PC-3 (cell line): ENCODE measurements at regions not wholly inside any gene's neighbourhood (a gene's known extent, or its start where the extent isn't known, plus 50 kb on each side); places are given as distances from the start of the nearest gene placed in this dataset.

Experiments used
- ATAC-seq: fragments of 200-7000 bp; cut with Tn5 transposase; 2 replicates; pipeline ENCODE4 v1.9.1; 2020; ENCODE audit warnings: mild to moderate bottlenecking, moderate library complexity
- BruUV-seq: library from RNA; stranded (reverse); fragments of 400-500 nt; replicated peaks from 2 replicates; lab custom pipeline; 2021; lab: Mats Ljungman, UMichigan
- CTCF ChIA-PET: fragments of 300-600 bp; sonication (Branson Sonifier 250); formaldehyde crosslinking; loops from one replicate; lab custom pipeline; 2022; ENCODE audit warnings: antibody characterized with exemption; lab: Charles Lee
- POLR2A ChIA-PET: fragments of 300-600 bp; sonication (Branson Sonifier 250); formaldehyde crosslinking; loops from one replicate; lab custom pipeline; 2022; ENCODE audit warnings: antibody characterized with exemption; ENCODE audit not compliant: unreplicated experiment; lab: Charles Lee
- DNase-seq: peaks from one replicate; pipeline ENCODE4 v3.0.0-alpha.2; 2015
- H2AFZ ChIP-seq: fragments of 300-600 bp; sonication (generic); 2 replicates; pipeline ENCODE4 v1.6.0; 2016; ENCODE audit warnings: antibody characterized with exemption, low read length
- H3F3A ChIP-seq: fragments of 300-600 bp; sonication (generic); one replicate; pipeline ENCODE4 v1.6.0; 2017; ENCODE audit warnings: antibody characterized with exemption, low read length, control low read depth, mild to moderate bottlenecking; ENCODE audit not compliant: unreplicated experiment
- H3K27ac ChIP-seq: fragments of 300-600 bp; sonication (generic); 2 replicates; pipeline ENCODE4 v1.5.1; 2016; ENCODE audit warnings: mild to moderate bottlenecking, low read length
- H3K27me3 ChIP-seq: fragments of 300-600 bp; sonication (generic); 2 replicates; pipeline ENCODE4 v1.6.1; 2016; ENCODE audit warnings: low read length, mixed read lengths
- H3K36me3 ChIP-seq: fragments of 300-600 bp; sonication (generic); 2 replicates; pipeline ENCODE4 v1.6.1; 2016; ENCODE audit warnings: low read depth, mixed run types, low read length, mixed read lengths
- H3K4me1 ChIP-seq: fragments of 300-600 bp; sonication (generic); 2 replicates; pipeline ENCODE4 v1.5.1; 2016; ENCODE audit warnings: low read length; ENCODE audit not compliant: insufficient read depth
- H3K4me2 ChIP-seq: fragments of 300-600 bp; sonication (generic); 2 replicates; pipeline ENCODE4 v1.6.0; 2016; ENCODE audit warnings: low read length
- H3K4me3 ChIP-seq: fragments of 300-600 bp; sonication (generic); 2 replicates; pipeline ENCODE4 v1.5.1; 2016; ENCODE audit warnings: mild to moderate bottlenecking, low read length, mixed read lengths
- H3K79me2 ChIP-seq: fragments of 300-600 bp; sonication (generic); 2 replicates; pipeline ENCODE4 v1.6.1; 2017; ENCODE audit warnings: low read length, mixed read lengths
- H3K9ac ChIP-seq: fragments of 300-600 bp; sonication (generic); 2 replicates; pipeline ENCODE4 v1.6.0; 2016; ENCODE audit warnings: mild to moderate bottlenecking, low read length
- H3K9me2 ChIP-seq: fragments of 300-600 bp; sonication (generic); replicated peaks from 2 replicates; pipeline ENCODE4 v1.6.1; 2016; ENCODE audit warnings: mixed run types, low read length, mixed read lengths
- H3K9me3 ChIP-seq: fragments of 300-600 bp; sonication (generic); 2 replicates; pipeline ENCODE4 v1.6.1; 2016; ENCODE audit warnings: low read length, mixed read lengths
- H4K20me1 ChIP-seq: fragments of 300-600 bp; sonication (generic); 2 replicates; pipeline ENCODE4 v1.6.1; 2016; ENCODE audit warnings: low read length, mixed read lengths
- EZH2 ChIP-seq: fragments of 300-600 bp; sonication (generic); IDR thresholded peaks from one replicate; pipeline ENCODE4 v1.6.1; 2017; ENCODE audit warnings: antibody characterized with exemption, mild to moderate bottlenecking, low read length; ENCODE audit not compliant: unreplicated experiment
- EZH2phosphoT487 ChIP-seq: fragments of 300-600 bp; sonication (generic); IDR thresholded peaks from 2 replicates; pipeline ENCODE4 v1.6.1; 2018; ENCODE audit warnings: mild to moderate bottlenecking, antibody characterized with exemption, low read length, borderline replicate concordance
- intact Hi-C: fragments of 100-400 bp; cut with micrococcal nuclease; formaldehyde crosslinking; loops from 2 replicates; pipeline ENCODE4 v1.9.0; 2023
- TF ChIP-seq, protein P1 (sequence below): fragments of 300-600 bp; sonication (generic); conservative IDR thresholded peaks from 2 replicates; pipeline ENCODE4 v1.5.1; 2017; ENCODE audit warnings: antibody characterized with exemption, low read depth, mild to moderate bottlenecking, low read length

DNA sequence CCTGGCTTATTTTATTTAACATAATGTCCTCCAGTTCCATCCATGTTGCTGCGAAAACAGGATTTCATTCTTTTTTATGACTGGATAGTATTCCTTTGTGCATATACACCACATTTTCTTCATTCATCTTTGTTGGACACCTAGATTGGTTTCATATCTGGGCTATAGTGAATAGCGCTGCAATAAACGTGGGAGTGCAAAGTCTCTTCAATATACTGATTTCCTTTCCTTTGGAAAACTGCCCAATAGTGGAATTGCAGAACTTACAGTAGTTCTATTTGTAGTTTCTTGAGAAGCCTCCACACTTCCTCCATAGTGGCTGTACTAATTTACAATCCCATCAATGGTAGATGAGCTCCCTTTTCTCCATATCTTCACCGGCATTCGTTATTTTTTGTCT, 72.5 kb upstream of the KLHL25 start:
- CTCF ChIA-PET: no interaction called here
- Histone ChIP-seq H3K27me3 (peaks cover 32% of the 10 kb centered on the region), H3K9me3 (no peaks in the 10 kb centered on the region), H3K9ac (no peak overlapping the region), H3K4me1 (no peaks in the 10 kb centered on the region), H3F3A (no peaks in the 10 kb centered on the region), H3K36me3 (no peaks in the 10 kb centered on the region), H4K20me1 (no peaks in the 10 kb centered on the region), H2AFZ (no peak overlapping the region), H3K4me3 (no peak overlapping the region), H3K27ac (no peak overlapping the region), H3K9me2 (no peaks in the 10 kb centered on the region), H3K79me2 (no peaks in the 10 kb centered on the region), H3K4me2 (no peak overlapping the region)
- no peak for TF ChIP-seq EZH2
- TF ChIP-seq, protein P1, sequence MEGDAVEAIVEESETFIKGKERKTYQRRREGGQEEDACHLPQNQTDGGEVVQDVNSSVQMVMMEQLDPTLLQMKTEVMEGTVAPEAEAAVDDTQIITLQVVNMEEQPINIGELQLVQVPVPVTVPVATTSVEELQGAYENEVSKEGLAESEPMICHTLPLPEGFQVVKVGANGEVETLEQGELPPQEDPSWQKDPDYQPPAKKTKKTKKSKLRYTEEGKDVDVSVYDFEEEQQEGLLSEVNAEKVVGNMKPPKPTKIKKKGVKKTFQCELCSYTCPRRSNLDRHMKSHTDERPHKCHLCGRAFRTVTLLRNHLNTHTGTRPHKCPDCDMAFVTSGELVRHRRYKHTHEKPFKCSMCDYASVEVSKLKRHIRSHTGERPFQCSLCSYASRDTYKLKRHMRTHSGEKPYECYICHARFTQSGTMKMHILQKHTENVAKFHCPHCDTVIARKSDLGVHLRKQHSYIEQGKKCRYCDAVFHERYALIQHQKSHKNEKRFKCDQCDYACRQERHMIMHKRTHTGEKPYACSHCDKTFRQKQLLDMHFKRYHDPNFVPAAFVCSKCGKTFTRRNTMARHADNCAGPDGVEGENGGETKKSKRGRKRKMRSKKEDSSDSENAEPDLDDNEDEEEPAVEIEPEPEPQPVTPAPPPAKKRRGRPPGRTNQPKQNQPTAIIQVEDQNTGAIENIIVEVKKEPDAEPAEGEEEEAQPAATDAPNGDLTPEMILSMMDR: no peak
- TF ChIP-seq EZH2phosphoT487: no peak
- intact Hi-C loops: no loop called here
- DNase-seq (no peak), ATAC-seq (no peak)
- POLR2A ChIA-PET: no interaction called here
- BruUV-seq: no TSS peak

DNA sequence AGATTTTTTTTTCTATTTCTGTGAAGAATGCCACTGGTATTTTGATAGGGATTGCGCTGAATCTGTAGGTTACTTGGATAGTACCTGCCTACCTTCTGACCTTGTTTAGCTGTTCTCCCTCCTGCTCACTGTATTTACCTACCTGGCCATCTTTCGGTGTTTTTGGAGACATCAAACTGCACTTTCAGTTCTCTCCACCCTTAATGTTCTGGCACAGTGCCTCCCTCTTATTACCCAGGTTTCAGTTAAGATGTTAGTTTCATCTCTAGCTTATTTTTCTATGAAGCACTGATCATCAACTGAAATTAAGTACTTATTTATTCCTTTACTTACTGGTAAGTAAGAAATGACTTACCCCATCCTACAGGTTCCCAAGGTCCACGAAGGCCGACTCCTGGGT, 74.4 kb upstream of the KLHL25 start:
- CTCF ChIA-PET: no interaction called here
- H3K4me3 ChIP-seq: no peak overlapping the region
- H3K36me3 ChIP-seq: no peaks in the 10 kb centered on the region
- H3K4me2 ChIP-seq: no peak overlapping the region
- no peak for DNase-seq
- no peaks in the 10 kb centered on the region for H3F3A ChIP-seq
- no peaks in the 10 kb centered on the region for H3K9me3 ChIP-seq
- H3K9me2 ChIP-seq: no peaks in the 10 kb centered on the region
- H4K20me1 ChIP-seq: no peaks in the 10 kb centered on the region
- no peaks in the 10 kb centered on the region for H3K4me1 ChIP-seq
- no peak overlapping the region for H2AFZ ChIP-seq
- no peak for ATAC-seq
- no peak overlapping the region for H3K9ac ChIP-seq
- intact Hi-C loops: no loop called here
- H3K79me2 ChIP-seq: no peaks in the 10 kb centered on the region
- no peak overlapping the region for H3K27ac ChIP-seq
- POLR2A ChIA-PET: no interaction called here
- peaks cover 24% of the 10 kb centered on the region for H3K27me3 ChIP-seq
- no TSS peak for BruUV-seq
- TF ChIP-seq EZH2phosphoT487: no peak
- no peak for TF ChIP-seq EZH2
- TF ChIP-seq, protein P1: no peak

DNA sequence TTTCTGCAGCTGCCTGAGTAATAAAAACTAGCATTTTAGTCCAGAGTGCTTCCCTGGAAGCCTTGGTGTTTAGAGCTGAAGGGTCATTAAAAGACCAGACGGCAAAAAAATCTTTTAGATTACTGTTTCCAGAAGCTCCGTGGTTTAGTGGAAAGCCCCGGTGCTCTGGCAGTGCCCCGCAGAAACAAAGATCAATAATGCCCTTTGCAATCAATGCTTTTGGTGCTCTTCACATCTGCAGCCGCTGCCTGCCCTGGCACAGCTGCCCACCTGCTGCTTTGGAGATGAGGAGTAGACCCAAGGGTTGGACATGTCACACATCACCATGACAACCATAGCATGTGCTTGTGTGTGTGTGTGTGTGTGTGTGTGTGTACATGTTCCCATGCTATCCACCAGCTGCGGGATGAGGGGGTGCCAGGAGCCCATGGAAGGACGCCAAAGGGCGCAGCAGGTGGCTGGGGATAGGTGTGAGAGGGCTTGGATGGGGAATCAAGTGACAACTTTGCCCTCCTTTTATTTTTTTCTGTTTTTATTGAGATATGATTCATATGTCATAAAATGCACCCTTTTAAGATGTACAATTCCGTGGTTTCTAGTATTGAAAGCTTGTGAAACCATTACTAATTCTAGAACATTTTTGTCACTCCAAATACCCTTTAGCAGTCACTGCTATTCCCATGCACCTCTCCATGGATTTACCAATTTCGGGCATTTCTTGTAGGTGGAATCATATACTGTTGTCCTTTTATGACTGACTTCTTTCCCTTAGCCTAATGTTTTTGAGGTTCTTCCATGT, 75.7 kb upstream of the KLHL25 start:
- peaks cover 26% of the 10 kb centered on the region for H3K27me3 ChIP-seq
- ATAC-seq: no peak
- H3K9ac ChIP-seq: no peak overlapping the region
- ChIA-PET CTCF (no interaction called here), POLR2A (interaction anchor here (0.7 kb wide), 1 partner anchor 682 kb away, joined by 6 read pairs; no protein-coding TSS in a partner anchor)
- no peaks in the 10 kb centered on the region for H3K79me2 ChIP-seq
- no peak overlapping the region for H3K4me2 ChIP-seq
- no peaks in the 10 kb centered on the region for H4K20me1 ChIP-seq
- intact Hi-C loops: no loop called here
- TF ChIP-seq, protein P1: no peak
- no peak for TF ChIP-seq EZH2phosphoT487
- TF ChIP-seq EZH2: no peak
- H3K9me2 ChIP-seq: no peaks in the 10 kb centered on the region
- H2AFZ ChIP-seq: no peak overlapping the region
- no TSS peak for BruUV-seq
- no peaks in the 10 kb centered on the region for H3K4me1 ChIP-seq
- H3K36me3 ChIP-seq: no peaks in the 10 kb centered on the region
- DNase-seq: no peak
- H3K9me3 ChIP-seq: no peaks in the 10 kb centered on the region
- H3K4me3 ChIP-seq: no peak overlapping the region
- H3K27ac ChIP-seq: no peak overlapping the region
- H3F3A ChIP-seq: no peaks in the 10 kb centered on the region
